ENCODE measurements at regions not wholly inside any gene's neighbourhood (a gene's known extent, or its start where the extent isn't known, plus 50 kb on each side); places are given as distances from the start of the nearest gene placed in this dataset.

DNA sequence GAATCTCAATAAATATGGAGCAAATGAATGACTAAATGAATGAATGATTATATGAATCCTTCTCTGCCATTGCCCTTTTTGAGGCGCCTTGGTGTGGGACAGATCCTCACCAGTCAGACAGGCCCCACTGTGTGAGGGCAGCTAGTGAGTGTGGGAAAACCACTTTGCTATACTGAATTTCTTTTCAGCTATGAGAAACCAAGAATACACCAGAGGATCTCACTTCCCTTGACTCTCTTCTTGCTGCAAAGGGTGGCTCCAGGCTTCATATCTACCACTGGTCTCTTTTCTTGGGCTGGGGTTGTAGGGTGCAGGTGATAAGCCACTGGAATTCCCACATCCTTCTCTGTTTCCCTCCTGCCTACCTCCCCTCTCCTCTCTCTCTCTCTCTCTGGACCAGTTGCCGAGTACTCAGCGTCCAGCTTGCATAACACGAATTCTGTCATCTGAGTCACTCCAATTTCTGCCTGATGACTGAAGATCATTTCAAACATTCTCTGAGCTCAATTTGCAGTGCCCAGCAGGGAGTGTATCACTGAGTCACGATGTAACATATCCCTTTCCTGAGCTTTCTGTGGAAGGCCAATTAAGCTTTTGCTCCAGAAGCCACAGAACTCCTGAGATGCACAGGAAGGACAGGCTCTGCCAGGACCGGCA is 304.3 kb upstream of the NCAM1 start:
- Histone ChIP-seq H3K27me3 (ENCODE audit: control insufficient read depth in 1 of 2, insufficient read depth in 2 of 2, low read length in 2 of 2) (no peaks in the 10 kb centered on the region), H3K4me1 (ENCODE audit: control insufficient read depth in 2 of 2, insufficient read depth in 2 of 2, low read length in 1 of 2) (peaks cover 0 to 4% of the 10 kb centered on the region in 2 donors), H3K9me3 (ENCODE audit: control insufficient read depth in 2 of 2, insufficient read depth in 1 of 2, low read depth in 1 of 2, low read length in 1 of 2) (no peaks in the 10 kb centered on the region), H3K4me3 (ENCODE audit: low read depth in 1 of 2, low read length in 2 of 2) (no peak overlapping the region), H3K27ac (ENCODE audit: low read depth in 2 of 2, low read length in 1 of 2) (no peak overlapping the region), H3K36me3 (ENCODE audit: control insufficient read depth in 2 of 2, insufficient read depth in 2 of 2, low read length in 1 of 2) (no peaks in the 10 kb centered on the region)
- 68 to 80% methylated on average over 6 of the region's 6 CpGs for WGBS, 2 donors

DNA sequence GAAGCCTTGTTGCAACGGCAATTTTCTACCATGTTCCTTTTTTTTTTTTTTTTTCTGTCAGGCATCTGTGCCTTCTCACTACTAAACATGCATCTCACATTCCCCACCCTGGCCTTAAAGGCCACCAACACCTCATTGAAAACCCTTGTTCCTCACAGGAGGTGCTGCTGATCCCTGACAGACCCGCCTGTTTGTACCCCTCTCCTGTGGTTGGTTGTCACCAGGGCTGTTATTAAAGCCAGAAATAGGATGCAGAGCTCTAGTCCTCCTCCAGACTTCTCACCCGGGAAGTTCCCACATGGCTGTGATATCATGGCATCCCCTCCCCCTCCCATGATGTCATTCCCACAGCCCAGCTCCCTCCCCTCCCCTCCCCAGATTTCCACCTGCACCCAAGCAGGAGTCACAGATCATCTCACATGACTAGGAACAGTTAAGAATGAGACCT is 302.8 kb upstream of the NCAM1 start:
- Histone ChIP-seq H3K27ac (ENCODE audit: low read depth in 2 of 2, low read length in 1 of 2) (no peak overlapping the region), H3K4me1 (ENCODE audit: control insufficient read depth in 2 of 2, insufficient read depth in 2 of 2, low read length in 1 of 2) (peaks cover 0 to under 1% of the 10 kb centered on the region in 2 donors), H3K36me3 (ENCODE audit: control insufficient read depth in 2 of 2, insufficient read depth in 2 of 2, low read length in 1 of 2) (no peaks in the 10 kb centered on the region), H3K4me3 (ENCODE audit: low read depth in 1 of 2, low read length in 2 of 2) (no peak overlapping the region), H3K27me3 (ENCODE audit: control insufficient read depth in 1 of 2, insufficient read depth in 2 of 2, low read length in 2 of 2) (no peaks in the 10 kb centered on the region), H3K9me3 (ENCODE audit: control insufficient read depth in 2 of 2, insufficient read depth in 1 of 2, low read depth in 1 of 2, low read length in 1 of 2) (no peaks in the 10 kb centered on the region)
- WGBS, 2 donors = 73 to 75% methylated on average over 3 of the region's 3 CpGs

DNA sequence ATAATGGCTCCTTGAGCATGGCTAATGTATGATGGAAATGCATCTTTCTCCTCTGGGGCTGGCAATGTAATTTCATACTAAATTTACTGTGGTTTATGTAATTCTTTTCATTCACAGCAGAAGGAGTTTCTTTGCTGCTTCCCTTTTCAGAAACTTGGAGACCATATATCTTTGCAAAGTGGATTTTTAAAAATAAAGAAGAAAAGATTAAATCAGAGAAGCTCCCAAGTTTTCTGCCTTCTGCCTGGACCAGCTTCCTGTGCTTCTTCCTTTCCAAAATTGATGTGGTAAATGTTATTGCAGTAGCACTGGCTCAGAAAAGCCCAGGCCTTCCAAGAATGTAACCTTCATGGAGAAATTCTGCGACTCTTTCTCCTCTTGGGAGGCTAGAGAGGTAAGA is 300.1 kb upstream of the NCAM1 start:
- no peaks in the 10 kb centered on the region for H3K9me3 ChIP-seq (ENCODE audit: control insufficient read depth in 2 of 2, insufficient read depth in 1 of 2, low read depth in 1 of 2, low read length in 1 of 2)
- WGBS, 2 donors = 88 to 93% methylated on average over 1 of the region's 1 CpG

DNA sequence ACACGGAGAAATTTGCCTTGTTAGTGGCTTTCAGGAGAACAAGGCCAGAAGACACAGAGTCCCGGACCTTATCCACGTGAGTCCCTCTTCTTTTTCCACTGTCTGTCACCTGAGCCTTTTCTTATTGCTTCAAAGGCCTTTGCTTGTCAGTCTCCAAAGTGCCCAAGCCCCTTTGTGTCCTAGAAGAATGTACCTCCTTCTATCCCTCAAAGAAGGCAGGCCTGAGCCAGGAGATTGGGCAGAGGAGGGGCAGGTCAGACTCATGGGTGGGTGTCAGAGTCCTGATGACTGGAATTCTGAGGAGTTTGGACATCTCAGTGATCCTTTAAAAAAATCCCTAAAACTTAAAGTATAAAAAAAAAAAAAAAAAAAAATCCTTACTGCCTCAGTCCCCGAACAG is 299.6 kb upstream of the NCAM1 start:
- no peaks in the 10 kb centered on the region for H3K9me3 ChIP-seq (ENCODE audit: control insufficient read depth in 2 of 2, insufficient read depth in 1 of 2, low read depth in 1 of 2, low read length in 1 of 2)
- 89% methylated on average over 4 of the region's 4 CpGs for WGBS, 2 donors
- H3K27ac ChIP-seq (ENCODE audit: low read depth in 2 of 2, low read length in 1 of 2) = no peak overlapping the region
- H3K4me3 ChIP-seq (ENCODE audit: low read depth in 1 of 2, low read length in 2 of 2) = no peak overlapping the region
- no peaks in the 10 kb centered on the region for H3K27me3 ChIP-seq (ENCODE audit: control insufficient read depth in 1 of 2, insufficient read depth in 2 of 2, low read length in 2 of 2)
- no peaks in the 10 kb centered on the region for H3K4me1 ChIP-seq (ENCODE audit: control insufficient read depth in 2 of 2, insufficient read depth in 2 of 2, low read length in 1 of 2)
- H3K36me3 ChIP-seq (ENCODE audit: control insufficient read depth in 2 of 2, insufficient read depth in 2 of 2, low read length in 1 of 2) = no peaks in the 10 kb centered on the region

More for the DNA sequence above, 300.1 kb upstream of the NCAM1 start:
- no peaks in the 10 kb centered on the region for H3K4me1 ChIP-seq (ENCODE audit: control insufficient read depth in 2 of 2, insufficient read depth in 2 of 2, low read length in 1 of 2)
- H3K4me3 ChIP-seq (ENCODE audit: low read depth in 1 of 2, low read length in 2 of 2) = no peak overlapping the region
- no peak overlapping the region for H3K27ac ChIP-seq (ENCODE audit: low read depth in 2 of 2, low read length in 1 of 2)
- no peaks in the 10 kb centered on the region for H3K27me3 ChIP-seq (ENCODE audit: control insufficient read depth in 1 of 2, insufficient read depth in 2 of 2, low read length in 2 of 2)
- H3K36me3 ChIP-seq (ENCODE audit: control insufficient read depth in 2 of 2, insufficient read depth in 2 of 2, low read length in 1 of 2) = no peaks in the 10 kb centered on the region

DNA sequence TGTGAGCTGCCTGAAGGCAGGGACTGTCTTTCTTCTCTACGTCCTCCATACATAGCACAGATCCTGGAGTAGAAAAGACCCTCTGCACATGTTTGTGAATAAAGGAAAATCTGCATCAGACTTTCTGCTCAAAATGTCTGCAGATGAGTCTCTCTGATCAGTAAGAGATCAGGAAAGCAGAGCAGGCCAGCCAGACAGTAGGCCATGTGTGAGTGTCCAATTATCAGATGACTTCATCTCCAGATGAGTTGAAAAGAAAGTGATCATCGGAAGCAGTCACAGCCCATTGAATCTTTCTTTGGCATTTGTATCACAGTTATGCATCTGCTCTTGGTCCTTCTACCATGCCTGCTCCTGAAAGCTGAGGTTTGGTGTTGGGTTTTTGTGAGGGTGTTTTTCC is 298.7 kb upstream of the NCAM1 start:
- Histone ChIP-seq H3K4me1 (ENCODE audit: control insufficient read depth in 2 of 2, insufficient read depth in 2 of 2, low read length in 1 of 2) (no peaks in the 10 kb centered on the region), H3K9me3 (ENCODE audit: control insufficient read depth in 2 of 2, insufficient read depth in 1 of 2, low read depth in 1 of 2, low read length in 1 of 2) (no peaks in the 10 kb centered on the region), H3K4me3 (ENCODE audit: low read depth in 1 of 2, low read length in 2 of 2) (no peak overlapping the region), H3K36me3 (ENCODE audit: control insufficient read depth in 2 of 2, insufficient read depth in 2 of 2, low read length in 1 of 2) (no peaks in the 10 kb centered on the region), H3K27ac (ENCODE audit: low read depth in 2 of 2, low read length in 1 of 2) (no peak overlapping the region), H3K27me3 (ENCODE audit: control insufficient read depth in 1 of 2, insufficient read depth in 2 of 2, low read length in 2 of 2) (no peaks in the 10 kb centered on the region)
- WGBS, 2 donors = 82 to 90% methylated on average over 2 of the region's 2 CpGs

DNA sequence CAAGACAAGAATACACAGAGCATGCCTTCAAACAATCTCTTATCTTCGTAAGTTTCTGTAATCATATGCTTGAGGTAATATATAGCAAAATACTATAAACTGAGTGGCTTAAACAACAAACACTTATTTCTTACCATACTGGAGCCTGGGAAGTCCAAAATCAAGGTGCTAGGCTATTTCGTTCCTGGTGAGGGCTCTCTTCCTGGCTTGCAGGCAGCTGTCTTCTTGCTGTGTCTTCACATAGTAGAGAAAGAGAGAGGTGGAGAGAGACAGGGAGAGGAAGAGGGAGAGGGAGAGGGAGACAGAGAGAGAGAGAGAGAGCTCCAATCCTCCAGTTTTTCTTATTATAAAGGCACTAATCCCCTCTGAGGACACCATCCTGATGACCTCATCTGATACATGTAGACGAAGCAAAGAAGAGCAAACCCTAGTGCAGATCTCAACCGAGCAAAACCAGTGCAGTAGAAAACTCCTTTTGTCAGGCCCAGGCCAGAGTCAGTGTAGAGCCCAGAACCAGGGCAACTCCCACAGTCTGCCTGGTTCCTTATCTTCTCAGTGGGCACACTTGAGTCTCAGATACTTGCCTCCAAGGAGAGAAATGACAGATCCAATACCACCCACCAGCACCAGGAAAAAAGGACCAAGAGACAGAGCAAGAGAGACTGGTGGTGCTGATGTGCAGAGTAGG is 297.1 kb upstream of the NCAM1 start:
- no peaks in the 10 kb centered on the region for H3K9me3 ChIP-seq (ENCODE audit: control insufficient read depth in 2 of 2, insufficient read depth in 1 of 2, low read depth in 1 of 2, low read length in 1 of 2)
- no peaks in the 10 kb centered on the region for H3K4me1 ChIP-seq (ENCODE audit: control insufficient read depth in 2 of 2, insufficient read depth in 2 of 2, low read length in 1 of 2)
- WGBS, 2 donors = 78 to 82% methylated on average over 4 of the region's 4 CpGs
- H3K27me3 ChIP-seq (ENCODE audit: control insufficient read depth in 1 of 2, insufficient read depth in 2 of 2, low read length in 2 of 2) = no peaks in the 10 kb centered on the region
- no peak overlapping the region for H3K27ac ChIP-seq (ENCODE audit: low read depth in 2 of 2, low read length in 1 of 2)
- H3K4me3 ChIP-seq (ENCODE audit: low read depth in 1 of 2, low read length in 2 of 2) = no peak overlapping the region
- H3K36me3 ChIP-seq (ENCODE audit: control insufficient read depth in 2 of 2, insufficient read depth in 2 of 2, low read length in 1 of 2) = no peaks in the 10 kb centered on the region

DNA sequence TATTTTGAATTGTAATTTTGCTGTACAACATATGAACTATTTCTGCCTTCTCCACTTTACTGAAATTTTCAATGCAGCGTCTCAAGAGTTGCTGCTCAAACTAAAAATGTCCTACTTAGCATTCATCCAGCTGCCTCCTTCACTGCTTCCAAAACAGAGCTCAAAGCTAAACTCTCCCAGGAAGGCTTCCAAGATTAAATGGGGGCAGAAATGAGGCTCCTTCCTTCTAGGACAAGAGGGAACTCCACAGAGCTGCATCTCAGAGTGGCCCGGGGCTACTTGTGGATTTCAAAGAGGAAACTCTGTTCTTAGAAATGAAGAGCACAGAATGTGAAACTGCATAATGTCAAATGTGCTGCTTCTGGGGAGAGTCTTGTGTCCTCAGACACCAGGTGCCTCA is 295.9 kb upstream of the NCAM1 start:
- H3K9me3 ChIP-seq (ENCODE audit: control insufficient read depth in 2 of 2, insufficient read depth in 1 of 2, low read depth in 1 of 2, low read length in 1 of 2) = no peaks in the 10 kb centered on the region
- H3K27me3 ChIP-seq (ENCODE audit: control insufficient read depth in 1 of 2, insufficient read depth in 2 of 2, low read length in 2 of 2) = no peaks in the 10 kb centered on the region
- H3K27ac ChIP-seq (ENCODE audit: low read depth in 2 of 2, low read length in 1 of 2) = no peak overlapping the region
- no peak overlapping the region for H3K4me3 ChIP-seq (ENCODE audit: low read depth in 1 of 2, low read length in 2 of 2)
- H3K4me1 ChIP-seq (ENCODE audit: control insufficient read depth in 2 of 2, insufficient read depth in 2 of 2, low read length in 1 of 2) = no peaks in the 10 kb centered on the region
- WGBS, 2 donors = 71 to 78% methylated on average over 2 of the region's 2 CpGs
- H3K36me3 ChIP-seq (ENCODE audit: control insufficient read depth in 2 of 2, insufficient read depth in 2 of 2, low read length in 1 of 2) = no peaks in the 10 kb centered on the region

DNA sequence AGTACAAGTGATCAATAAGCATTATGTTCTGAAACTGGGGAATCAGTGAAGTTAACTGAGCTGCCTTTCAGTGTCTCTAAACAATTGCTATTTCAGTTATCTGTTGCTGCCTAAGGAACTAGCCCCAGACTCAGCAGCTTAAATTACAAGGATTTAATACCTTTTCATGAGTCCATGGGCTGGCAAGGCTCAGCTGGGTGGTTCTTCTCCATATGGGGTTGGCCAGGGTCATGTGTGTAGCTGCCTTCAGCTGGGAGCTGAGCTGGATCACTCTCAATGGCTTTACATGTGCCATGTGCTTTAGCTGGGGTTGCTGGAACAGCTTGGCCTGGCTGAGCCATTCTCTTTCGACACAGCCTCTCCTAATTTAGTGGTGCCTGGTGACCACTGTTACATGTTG is 295.0 kb upstream of the NCAM1 start:
- H3K36me3 ChIP-seq (ENCODE audit: control insufficient read depth in 2 of 2, insufficient read depth in 2 of 2, low read length in 1 of 2) = no peaks in the 10 kb centered on the region
- 89 to 91% methylated on average over 1 of the region's 1 CpG for WGBS, 2 donors
- no peaks in the 10 kb centered on the region for H3K27me3 ChIP-seq (ENCODE audit: control insufficient read depth in 1 of 2, insufficient read depth in 2 of 2, low read length in 2 of 2)
- H3K27ac ChIP-seq (ENCODE audit: low read depth in 2 of 2, low read length in 1 of 2) = no peak overlapping the region
- H3K4me3 ChIP-seq (ENCODE audit: low read depth in 1 of 2, low read length in 2 of 2) = no peak overlapping the region
- no peaks in the 10 kb centered on the region for H3K4me1 ChIP-seq (ENCODE audit: control insufficient read depth in 2 of 2, insufficient read depth in 2 of 2, low read length in 1 of 2)
- no peaks in the 10 kb centered on the region for H3K9me3 ChIP-seq (ENCODE audit: control insufficient read depth in 2 of 2, insufficient read depth in 1 of 2, low read depth in 1 of 2, low read length in 1 of 2)

DNA sequence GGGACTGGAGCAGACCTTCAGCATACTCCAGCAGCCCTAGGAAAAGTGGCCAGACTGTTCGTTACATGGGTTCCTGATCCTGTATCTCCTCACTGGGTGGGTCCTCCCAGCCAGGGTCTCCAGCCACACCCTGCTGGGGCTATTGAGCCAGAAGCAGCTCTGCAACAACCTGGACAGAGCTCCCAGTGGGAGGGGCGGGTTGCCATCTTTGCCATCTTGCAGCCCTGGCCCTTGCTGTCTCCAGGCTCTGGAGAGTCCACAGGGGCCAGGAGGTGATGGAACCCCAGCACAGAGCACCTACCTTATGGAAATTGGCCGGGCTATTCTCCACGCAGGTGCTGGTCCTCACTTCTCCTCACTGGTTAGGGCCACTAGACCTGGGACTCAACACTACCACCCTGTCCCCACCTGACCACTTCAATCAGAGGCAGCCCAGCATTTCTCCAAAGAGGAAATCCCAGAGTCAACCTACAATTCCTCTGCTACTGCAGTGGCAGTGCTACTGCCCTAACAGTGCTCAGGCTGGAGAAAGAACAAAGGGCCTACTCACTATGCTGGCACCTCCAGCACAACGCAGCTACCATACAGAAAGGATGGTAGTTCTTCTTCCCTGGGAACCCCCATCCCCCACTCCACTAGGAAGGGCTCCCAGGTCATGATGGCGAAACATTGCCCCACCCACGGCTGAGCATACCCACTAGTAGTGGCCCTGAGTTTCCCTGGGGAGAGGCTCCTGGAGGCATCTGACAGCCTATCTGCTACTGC is 290.2 kb upstream of the NCAM1 start:
- Histone ChIP-seq H3K4me3 (ENCODE audit: low read depth in 1 of 2, low read length in 2 of 2) (no peak overlapping the region), H3K27me3 (ENCODE audit: control insufficient read depth in 1 of 2, insufficient read depth in 2 of 2, low read length in 2 of 2) (no peaks in the 10 kb centered on the region), H3K4me1 (ENCODE audit: control insufficient read depth in 2 of 2, insufficient read depth in 2 of 2, low read length in 1 of 2) (no peaks in the 10 kb centered on the region), H3K9me3 (ENCODE audit: control insufficient read depth in 2 of 2, insufficient read depth in 1 of 2, low read depth in 1 of 2, low read length in 1 of 2) (no peaks in the 10 kb centered on the region), H3K36me3 (ENCODE audit: control insufficient read depth in 2 of 2, insufficient read depth in 2 of 2, low read length in 1 of 2) (no peaks in the 10 kb centered on the region), H3K27ac (ENCODE audit: low read depth in 2 of 2, low read length in 1 of 2) (no peak overlapping the region)
- WGBS, 2 donors = 79 to 82% methylated on average over 7 of the region's 7 CpGs

Data from esophagus (tissue), 2 donors.